Inflammatory macrophage (primary cell): ENCODE measurements at regions not wholly inside any gene's neighbourhood (a gene's known extent, or its start where the extent isn't known, plus 50 kb on each side); places are given as distances from the start of the nearest gene placed in this dataset.
"Not testable (repeated sequence)": the region's sequence is repeated elsewhere in the genome, so short reads cannot be mapped to it uniquely, and the experiment has no call there.

Source experiments
- DNase-seq, 2 donors: peaks; one replicate each; pipeline ENCODE4 v3.0.0-alpha.2; 2020 to 2022

- no peak for DNase-seq
Observed at GRCh38 chr7:94176694-94177200, 172.6 kb upstream of the BET1 start.

- no peak for DNase-seq
Observed at GRCh38 chr7:94177441-94177840, 173.3 kb upstream of the BET1 start.

GRCh38 chr7:94178230-94178629, 174.1 kb upstream of the BET1 start:
- DNase-seq: no peak

- DNase-seq: no peak
Observed at GRCh38 chr7:94179466-94179865, 175.3 kb upstream of the BET1 start.

GRCh38 chr7:94182066-94182465, 177.9 kb upstream of the BET1 start:
- DNase-seq: no peak

GRCh38 chr7:94182721-94183120, 178.6 kb upstream of the BET1 start:
- DNase-seq: no peak

GRCh38 chr7:94183289-94183749, 179.2 kb upstream of the BET1 start:
- DNase-seq: peak in 1 of 2 donors; percentile 16

GRCh38 chr7:94183891-94184290, 179.7 kb upstream of the BET1 start:
- DNase-seq: no peak

GRCh38 chr7:94188350-94188749, 184.2 kb upstream of the BET1 start:
- DNase-seq: no peak

- no peak for DNase-seq
Observed at GRCh38 chr7:94190599-94191061, 186.5 kb upstream of the BET1 start.

GRCh38 chr7:94194426-94194825, 190.3 kb upstream of the BET1 start:
- not testable (repeated sequence) for DNase-seq

GRCh38 chr7:94195201-94195600, 191.0 kb upstream of the BET1 start:
- no peak for DNase-seq

GRCh38 chr7:94195813-94196212, 191.7 kb upstream of the BET1 start:
- no peak for DNase-seq

GRCh38 chr7:94205529-94205928, 189.2 kb upstream of the COL1A2 start:
- DNase-seq: no peak

GRCh38 chr7:94206295-94206694, 188.4 kb upstream of the COL1A2 start:
- no peak for DNase-seq

- no peak for DNase-seq
Observed at GRCh38 chr7:94212160-94212559, 182.5 kb upstream of the COL1A2 start.

GRCh38 chr7:94216944-94217461, 177.7 kb upstream of the COL1A2 start:
- no peak for DNase-seq

GRCh38 chr7:94217766-94218165, 176.9 kb upstream of the COL1A2 start:
- DNase-seq: no peak

- DNase-seq: no peak
Observed at GRCh38 chr7:94222516-94222915, 172.2 kb upstream of the COL1A2 start.

GRCh38 chr7:94223375-94224084, 171.2 kb upstream of the COL1A2 start:
- no peak for DNase-seq

GRCh38 chr7:94228223-94228622, 166.5 kb upstream of the COL1A2 start:
- DNase-seq: no peak

- DNase-seq: no peak
Observed at GRCh38 chr7:94228678-94229077, 166.0 kb upstream of the COL1A2 start.

- no peak for DNase-seq
Observed at GRCh38 chr7:94231305-94231704, 163.4 kb upstream of the COL1A2 start.

GRCh38 chr7:94236960-94237359, 157.7 kb upstream of the COL1A2 start:
- no peak for DNase-seq
